ENCODE measurements at regions not wholly inside any gene's neighbourhood (a gene's known extent, or its start where the extent isn't known, plus 50 kb on each side); places are given as distances from the start of the nearest gene placed in this dataset.

GRCh38 chr6:111980971-111981840 lies 72.7 kb upstream of the CCN6 start:
- no peak overlapping the region for H3K27ac ChIP-seq (ENCODE audit: low read depth in 1 of 2, low read length in 1 of 2)
- DNase-seq (ENCODE audit: low read depth in 6 of 9, low spot score in 9 of 9), result no peak
- no peaks in the 10 kb centered on the region for H3K9me3 ChIP-seq (ENCODE audit: control insufficient read depth in 2 of 2, insufficient read depth in 1 of 2, low read length in 1 of 2)
- WGBS, result 95% methylated on average over 8 of the region's 8 CpGs
- no peaks in the 10 kb centered on the region for H3K36me3 ChIP-seq (ENCODE audit: control insufficient read depth in 2 of 2, insufficient read depth in 2 of 2, low read length in 1 of 2)
- H3K4me3 ChIP-seq (ENCODE audit: low read length in 2 of 2), result no peak overlapping the region
- no peaks in the 10 kb centered on the region for H3K27me3 ChIP-seq (ENCODE audit: control insufficient read depth in 2 of 2, insufficient read depth in 1 of 2, low read length in 1 of 2)
- peaks cover 0 to 16% of the 10 kb centered on the region in 2 donors for H3K4me1 ChIP-seq (ENCODE audit: control insufficient read depth in 2 of 2, insufficient read depth in 2 of 2, low read length in 2 of 2)

GRCh38 chr6:111982681-111983080 lies 71.2 kb upstream of the CCN6 start:
- Histone ChIP-seq H3K4me3 (ENCODE audit: low read length in 2 of 2) (no peak overlapping the region), H3K27ac (ENCODE audit: low read depth in 1 of 2, low read length in 1 of 2) (no peak overlapping the region), H3K36me3 (ENCODE audit: control insufficient read depth in 2 of 2, insufficient read depth in 2 of 2, low read length in 1 of 2) (no peaks in the 10 kb centered on the region), H3K4me1 (ENCODE audit: control insufficient read depth in 2 of 2, insufficient read depth in 2 of 2, low read length in 2 of 2) (peaks cover 0 to 13% of the 10 kb centered on the region in 2 donors), H3K9me3 (ENCODE audit: control insufficient read depth in 2 of 2, insufficient read depth in 1 of 2, low read length in 1 of 2) (no peaks in the 10 kb centered on the region), H3K27me3 (ENCODE audit: control insufficient read depth in 2 of 2, insufficient read depth in 1 of 2, low read length in 1 of 2) (no peaks in the 10 kb centered on the region)
- no peak for DNase-seq (ENCODE audit: low read depth in 6 of 9, low spot score in 9 of 9)
- 91% methylated on average over 1 of the region's 1 CpG for WGBS

- WGBS, result 98% methylated on average over 3 of the region's 3 CpGs
- Histone ChIP-seq H3K36me3 (ENCODE audit: control insufficient read depth in 2 of 2, insufficient read depth in 2 of 2, low read length in 1 of 2) (no peaks in the 10 kb centered on the region), H3K4me3 (ENCODE audit: low read length in 2 of 2) (no peak overlapping the region), H3K9me3 (ENCODE audit: control insufficient read depth in 2 of 2, insufficient read depth in 1 of 2, low read length in 1 of 2) (no peaks in the 10 kb centered on the region), H3K4me1 (ENCODE audit: control insufficient read depth in 2 of 2, insufficient read depth in 2 of 2, low read length in 2 of 2) (peaks cover 0 to 18% of the 10 kb centered on the region in 2 donors), H3K27ac (ENCODE audit: low read depth in 1 of 2, low read length in 1 of 2) (no peak overlapping the region), H3K27me3 (ENCODE audit: control insufficient read depth in 2 of 2, insufficient read depth in 1 of 2, low read length in 1 of 2) (no peaks in the 10 kb centered on the region)
- DNase-seq (ENCODE audit: low read depth in 6 of 9, low spot score in 9 of 9), result no peak
These were observed 70.7 kb upstream of the CCN6 start for GRCh38 chr6:111983193-111983592.

- DNase-seq (ENCODE audit: low read depth in 6 of 9, low spot score in 9 of 9), result no peak
- H3K27me3 ChIP-seq (ENCODE audit: control insufficient read depth in 2 of 2, insufficient read depth in 1 of 2, low read length in 1 of 2), result no peaks in the 10 kb centered on the region
- no peaks in the 10 kb centered on the region for H3K9me3 ChIP-seq (ENCODE audit: control insufficient read depth in 2 of 2, insufficient read depth in 1 of 2, low read length in 1 of 2)
- H3K36me3 ChIP-seq (ENCODE audit: control insufficient read depth in 2 of 2, insufficient read depth in 2 of 2, low read length in 1 of 2), result no peaks in the 10 kb centered on the region
- WGBS, result 92% methylated on average over 4 of the region's 4 CpGs
- H3K4me3 ChIP-seq (ENCODE audit: low read length in 2 of 2), result no peak overlapping the region
- no peak overlapping the region for H3K27ac ChIP-seq (ENCODE audit: low read depth in 1 of 2, low read length in 1 of 2)
- peaks cover 2 to 22% of the 10 kb centered on the region in 2 donors for H3K4me1 ChIP-seq (ENCODE audit: control insufficient read depth in 2 of 2, insufficient read depth in 2 of 2, low read length in 2 of 2)
These were observed 69.8 kb upstream of the CCN6 start for GRCh38 chr6:111984081-111984480.

GRCh38 chr6:111984516-111985201 lies 69.2 kb upstream of the CCN6 start:
- no peak for DNase-seq (ENCODE audit: low read depth in 6 of 9, low spot score in 9 of 9)
- H3K36me3 ChIP-seq (ENCODE audit: control insufficient read depth in 2 of 2, insufficient read depth in 2 of 2, low read length in 1 of 2), result no peaks in the 10 kb centered on the region
- H3K9me3 ChIP-seq (ENCODE audit: control insufficient read depth in 2 of 2, insufficient read depth in 1 of 2, low read length in 1 of 2), result no peaks in the 10 kb centered on the region
- H3K4me1 ChIP-seq (ENCODE audit: control insufficient read depth in 2 of 2, insufficient read depth in 2 of 2, low read length in 2 of 2), result peaks cover 8 to 28% of the 10 kb centered on the region in 2 donors
- H3K4me3 ChIP-seq (ENCODE audit: low read length in 2 of 2), result no peak overlapping the region
- 91% methylated on average over 5 of the region's 5 CpGs for WGBS
- no peaks in the 10 kb centered on the region for H3K27me3 ChIP-seq (ENCODE audit: control insufficient read depth in 2 of 2, insufficient read depth in 1 of 2, low read length in 1 of 2)
- no peak overlapping the region for H3K27ac ChIP-seq (ENCODE audit: low read depth in 1 of 2, low read length in 1 of 2)

- no peaks in the 10 kb centered on the region for H3K27me3 ChIP-seq (ENCODE audit: control insufficient read depth in 2 of 2, insufficient read depth in 1 of 2, low read length in 1 of 2)
- 96% methylated on average over 4 of the region's 4 CpGs for WGBS
- H3K4me3 ChIP-seq (ENCODE audit: low read length in 2 of 2), result no peak overlapping the region
- no peaks in the 10 kb centered on the region for H3K9me3 ChIP-seq (ENCODE audit: control insufficient read depth in 2 of 2, insufficient read depth in 1 of 2, low read length in 1 of 2)
- no peaks in the 10 kb centered on the region for H3K36me3 ChIP-seq (ENCODE audit: control insufficient read depth in 2 of 2, insufficient read depth in 2 of 2, low read length in 1 of 2)
- peak in 2 of 9 donors; percentile 25 to 59 for DNase-seq (ENCODE audit: low read depth in 6 of 9, low spot score in 9 of 9)
- H3K4me1 ChIP-seq (ENCODE audit: control insufficient read depth in 2 of 2, insufficient read depth in 2 of 2, low read length in 2 of 2), result peaks cover 13 to 33% of the 10 kb centered on the region in 2 donors
- H3K27ac ChIP-seq (ENCODE audit: low read depth in 1 of 2, low read length in 1 of 2), result no peak overlapping the region
These were observed 68.6 kb upstream of the CCN6 start for GRCh38 chr6:111985202-111985731.

GRCh38 chr6:111986651-111987050 lies 67.3 kb upstream of the CCN6 start:
- peaks cover 15 to 43% of the 10 kb centered on the region in 2 donors for H3K4me1 ChIP-seq (ENCODE audit: control insufficient read depth in 2 of 2, insufficient read depth in 2 of 2, low read length in 2 of 2)
- no peak for DNase-seq (ENCODE audit: low read depth in 6 of 9, low spot score in 9 of 9)
- WGBS, result 98% methylated on average over 3 of the region's 3 CpGs

GRCh38 chr6:111987295-111987694 lies 66.6 kb upstream of the CCN6 start:
- H3K27me3 ChIP-seq (ENCODE audit: control insufficient read depth in 2 of 2, insufficient read depth in 1 of 2, low read length in 1 of 2), result no peaks in the 10 kb centered on the region
- no peak overlapping the region for H3K27ac ChIP-seq (ENCODE audit: low read depth in 1 of 2, low read length in 1 of 2)
- H3K36me3 ChIP-seq (ENCODE audit: control insufficient read depth in 2 of 2, insufficient read depth in 2 of 2, low read length in 1 of 2), result no peaks in the 10 kb centered on the region
- 98% methylated on average over 1 of the region's 1 CpG for WGBS
- H3K9me3 ChIP-seq (ENCODE audit: control insufficient read depth in 2 of 2, insufficient read depth in 1 of 2, low read length in 1 of 2), result no peaks in the 10 kb centered on the region
- DNase-seq (ENCODE audit: low read depth in 6 of 9, low spot score in 9 of 9), result no peak
- no peak overlapping the region for H3K4me3 ChIP-seq (ENCODE audit: low read length in 2 of 2)
- peaks cover 15 to 48% of the 10 kb centered on the region in 2 donors for H3K4me1 ChIP-seq (ENCODE audit: control insufficient read depth in 2 of 2, insufficient read depth in 2 of 2, low read length in 2 of 2)

More at GRCh38 chr6:111986651-111987050, 67.3 kb upstream of the CCN6 start:
- Histone ChIP-seq H3K9me3 (ENCODE audit: control insufficient read depth in 2 of 2, insufficient read depth in 1 of 2, low read length in 1 of 2) (no peaks in the 10 kb centered on the region), H3K27ac (ENCODE audit: low read depth in 1 of 2, low read length in 1 of 2) (no peak overlapping the region), H3K4me3 (ENCODE audit: low read length in 2 of 2) (no peak overlapping the region), H3K36me3 (ENCODE audit: control insufficient read depth in 2 of 2, insufficient read depth in 2 of 2, low read length in 1 of 2) (no peaks in the 10 kb centered on the region), H3K27me3 (ENCODE audit: control insufficient read depth in 2 of 2, insufficient read depth in 1 of 2, low read length in 1 of 2) (no peaks in the 10 kb centered on the region)

GRCh38 chr6:111988926-111989325 lies 65.0 kb upstream of the CCN6 start:
- 98% methylated on average over 2 of the region's 2 CpGs for WGBS
- Histone ChIP-seq H3K36me3 (ENCODE audit: control insufficient read depth in 2 of 2, insufficient read depth in 2 of 2, low read length in 1 of 2) (no peaks in the 10 kb centered on the region), H3K27ac (ENCODE audit: low read depth in 1 of 2, low read length in 1 of 2) (peak overlapping the region; percentile 73 to 88), H3K4me3 (ENCODE audit: low read length in 2 of 2) (no peak overlapping the region), H3K4me1 (ENCODE audit: control insufficient read depth in 2 of 2, insufficient read depth in 2 of 2, low read length in 2 of 2) (peaks cover 25 to 63% of the 10 kb centered on the region in 2 donors), H3K27me3 (ENCODE audit: control insufficient read depth in 2 of 2, insufficient read depth in 1 of 2, low read length in 1 of 2) (no peaks in the 10 kb centered on the region), H3K9me3 (ENCODE audit: control insufficient read depth in 2 of 2, insufficient read depth in 1 of 2, low read length in 1 of 2) (no peaks in the 10 kb centered on the region)
- DNase-seq (ENCODE audit: low read depth in 6 of 9, low spot score in 9 of 9), result no peak

Measured in thymus (tissue), 11 donors.